HG03558 (cell line): ENCODE measurements at regions not wholly inside any gene's neighbourhood (a gene's known extent, or its start where the extent isn't known, plus 50 kb on each side); places are given as distances from the start of the nearest gene placed in this dataset.

Experiments used
- ATAC-seq: cut with Tn5 transposase; IDR thresholded peaks from one replicate; pipeline ENCODE4 v1.9.1; 2021; ENCODE audit warnings: moderate number of reproducible peaks; ENCODE audit not compliant: unreplicated experiment; ENCODE audit errors: extremely low read depth

DNA sequence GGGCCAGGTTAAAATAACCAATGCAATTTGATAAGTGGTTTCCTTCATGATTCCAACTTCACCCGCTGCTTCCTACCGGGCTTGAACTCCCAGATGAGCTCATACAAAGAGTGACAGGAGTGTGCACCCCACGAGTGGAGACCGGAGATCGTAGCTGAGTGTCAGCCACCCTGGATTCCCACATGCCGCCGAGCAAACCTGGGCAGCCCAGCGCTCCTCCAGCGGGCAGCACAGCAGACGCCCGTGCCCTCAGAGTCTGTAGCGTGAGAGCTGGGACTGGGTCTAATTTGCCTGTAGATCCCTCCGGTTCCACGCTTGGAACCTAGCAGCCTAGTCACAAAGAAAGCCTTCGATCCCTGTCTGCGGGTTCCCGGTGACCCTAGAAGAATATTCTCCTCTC lies 476.1 kb upstream of the MGMT start:
- ATAC-seq, result no peak

GRCh38 chr10:128992770-128993169 lies 474.3 kb upstream of the MGMT start:
- no peak for ATAC-seq

DNA sequence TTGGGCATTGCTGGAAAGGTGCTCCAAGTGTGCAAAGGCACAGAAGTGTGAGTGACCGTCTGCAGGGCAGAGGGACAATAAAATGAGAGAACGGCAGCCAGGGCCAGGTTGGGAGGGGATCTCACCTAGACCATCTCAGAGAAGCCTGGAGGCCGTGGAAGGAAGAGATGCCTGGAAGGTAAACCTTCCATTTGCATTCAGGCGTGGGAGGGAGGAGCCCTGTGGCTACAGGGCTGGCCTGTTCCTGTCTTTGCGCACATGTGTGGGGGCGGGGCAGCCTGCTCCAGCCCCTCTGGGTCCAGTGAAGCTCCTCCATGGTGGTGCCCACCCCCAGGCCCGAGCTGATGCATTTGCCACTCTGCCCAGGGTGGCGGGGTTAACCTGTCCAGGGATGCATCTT lies 473.6 kb upstream of the MGMT start:
- ATAC-seq, result no peak

DNA sequence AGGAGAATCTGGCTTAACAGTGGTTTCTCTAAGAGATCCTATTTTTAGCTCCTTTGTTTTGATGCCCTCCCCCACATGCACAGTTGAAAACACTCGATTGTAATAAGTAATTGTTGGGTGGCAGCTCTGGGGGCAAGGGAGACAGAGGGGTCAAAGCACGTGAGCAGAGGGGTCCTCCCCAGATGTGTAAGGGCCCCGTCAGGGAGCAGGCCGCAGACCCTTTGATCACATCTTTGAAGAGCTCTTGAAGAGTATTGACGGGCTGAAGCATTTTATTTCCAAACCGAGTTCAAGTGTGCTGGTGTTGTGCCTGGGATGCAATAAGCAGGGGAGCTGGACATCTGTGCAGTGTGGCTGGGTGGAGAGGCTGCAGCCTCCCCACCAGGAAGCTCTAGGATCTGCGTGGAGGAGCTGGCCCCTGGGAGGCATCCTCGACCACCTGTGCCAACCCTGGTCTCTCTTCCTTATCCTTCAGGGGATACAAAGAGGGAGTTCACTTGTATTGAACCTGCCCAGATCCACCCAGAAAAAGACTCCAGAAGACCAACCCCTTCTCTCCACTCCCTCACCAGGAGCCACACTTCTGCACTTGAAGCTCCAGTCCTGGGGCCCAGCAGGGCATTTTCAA lies 473.0 kb upstream of the MGMT start:
- no peak for ATAC-seq

GRCh38 chr10:128994598-128995143 lies 472.4 kb upstream of the MGMT start:
- no peak for ATAC-seq

GRCh38 chr10:128995676-128996075 lies 471.4 kb upstream of the MGMT start:
- no peak for ATAC-seq

- no peak for ATAC-seq
These were observed 470.9 kb upstream of the MGMT start for GRCh38 chr10:128996092-128996491.

DNA sequence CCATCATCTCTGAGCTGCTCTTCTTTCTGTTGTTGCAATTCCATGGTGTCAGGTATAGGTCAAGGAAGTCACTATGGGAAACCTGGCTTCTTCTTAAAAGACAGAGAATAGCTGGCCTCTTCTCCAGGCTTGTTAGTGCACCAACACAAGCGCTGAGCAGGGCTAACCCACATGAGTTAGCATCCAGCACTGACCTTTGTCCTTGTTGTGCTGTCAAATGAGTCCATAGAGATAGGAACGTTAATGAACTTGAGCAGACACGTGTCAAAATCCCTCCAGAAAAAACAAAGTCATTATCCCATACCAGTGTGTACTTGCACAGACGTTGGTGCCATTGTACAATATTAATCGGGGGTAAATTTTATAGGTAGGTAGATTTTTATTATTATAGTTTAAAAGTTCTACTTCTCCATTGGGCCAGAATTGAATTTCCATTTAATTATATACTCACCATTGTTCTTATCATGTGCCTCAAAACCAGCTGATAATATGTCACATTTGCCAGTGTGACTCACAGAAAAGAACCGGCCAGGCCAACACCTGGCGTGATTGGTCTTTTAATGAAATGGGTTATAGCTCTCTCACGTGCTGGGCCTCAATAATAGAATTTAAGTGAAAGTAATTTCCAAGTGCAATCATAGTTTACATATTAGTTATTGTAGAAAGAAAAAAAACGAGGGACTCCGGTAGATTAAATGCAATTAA lies 468.8 kb upstream of the MGMT start:
- no peak for ATAC-seq

DNA sequence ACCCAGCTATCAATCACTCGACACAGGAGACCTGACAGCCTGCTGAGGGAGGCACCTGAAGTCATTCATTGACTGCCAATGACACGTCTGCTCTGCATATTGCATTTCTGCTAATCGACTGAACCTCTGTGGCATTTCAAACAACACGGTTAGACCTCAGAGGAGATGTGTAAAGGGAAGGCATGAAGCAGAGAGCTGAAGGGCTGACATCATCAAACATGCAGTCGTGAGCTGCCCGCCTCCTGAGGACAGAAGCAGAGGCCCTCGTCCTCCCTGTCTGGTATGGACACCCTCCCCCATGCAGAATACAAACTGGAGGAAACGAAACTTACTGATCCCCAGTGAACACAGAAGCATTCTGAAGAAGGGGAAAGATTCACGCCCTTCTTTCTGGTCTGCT lies 462.6 kb upstream of the MGMT start:
- ATAC-seq, result no peak

GRCh38 chr10:129005080-129005479 lies 462.0 kb upstream of the MGMT start:
- no peak for ATAC-seq

GRCh38 chr10:129005804-129006203 lies 461.2 kb upstream of the MGMT start:
- ATAC-seq, result no peak

- no peak for ATAC-seq
These were observed 448.5 kb upstream of the MGMT start for GRCh38 chr10:129018511-129018910.

DNA sequence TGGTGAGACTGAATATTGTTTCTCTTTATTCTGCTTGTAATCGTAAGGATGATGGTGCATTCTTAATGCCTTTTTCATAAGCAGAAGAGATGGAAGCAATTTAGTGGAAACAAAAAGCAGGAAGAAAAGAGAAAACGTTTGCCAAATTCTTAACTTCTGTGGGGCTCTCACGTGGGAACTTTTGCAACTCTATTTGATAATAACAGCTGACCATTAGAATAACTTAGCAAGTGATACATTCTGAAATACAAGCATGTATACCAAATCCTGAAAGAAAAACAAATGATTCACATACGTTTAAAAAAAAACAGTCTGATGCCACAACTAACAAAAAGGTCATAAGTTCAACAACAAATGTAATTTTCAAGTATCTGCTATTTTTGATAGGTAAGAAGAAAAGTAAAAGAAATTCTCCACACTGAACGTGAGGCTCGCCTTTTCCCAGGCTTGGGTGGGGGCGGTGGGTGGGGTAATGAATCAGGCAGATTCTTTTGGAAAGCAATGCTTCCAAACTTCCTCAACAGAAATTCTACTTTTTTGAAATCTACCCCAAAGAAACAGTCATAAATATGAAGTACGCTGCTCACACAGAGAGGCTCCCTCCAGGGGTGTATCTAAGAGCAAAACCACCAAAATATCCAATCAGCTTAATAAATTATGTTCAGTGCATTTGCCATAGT lies 446.2 kb upstream of the MGMT start:
- no peak for ATAC-seq

GRCh38 chr10:129021594-129022304 lies 445.3 kb upstream of the MGMT start:
- no peak for ATAC-seq

- ATAC-seq, result no peak
These were observed 444.0 kb upstream of the MGMT start for GRCh38 chr10:129023082-129023481.

- ATAC-seq, result no peak
These were observed 443.0 kb upstream of the MGMT start for GRCh38 chr10:129024046-129024445.

DNA sequence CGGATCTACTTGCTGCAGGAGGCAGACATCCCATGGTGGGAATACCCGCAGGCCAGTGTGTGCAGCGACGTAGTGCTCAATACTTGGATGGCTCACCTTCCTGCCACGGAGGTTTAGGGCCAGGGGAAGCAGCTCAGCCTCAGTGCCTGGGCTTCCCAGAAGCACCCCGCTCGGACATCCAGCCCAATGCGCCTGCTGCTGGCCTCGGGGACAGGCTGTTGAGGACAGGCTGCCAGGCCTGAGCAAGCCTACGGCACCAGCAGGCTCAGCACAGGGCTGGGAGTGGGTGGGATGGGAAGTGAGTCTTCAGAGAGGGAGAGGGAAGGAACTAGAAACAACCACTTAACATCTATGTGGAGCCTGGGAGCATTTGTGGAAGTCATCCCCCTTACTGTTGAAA lies 441.3 kb upstream of the MGMT start:
- no peak for ATAC-seq

GRCh38 chr10:129027906-129028305 lies 439.1 kb upstream of the MGMT start:
- ATAC-seq, result no peak

DNA sequence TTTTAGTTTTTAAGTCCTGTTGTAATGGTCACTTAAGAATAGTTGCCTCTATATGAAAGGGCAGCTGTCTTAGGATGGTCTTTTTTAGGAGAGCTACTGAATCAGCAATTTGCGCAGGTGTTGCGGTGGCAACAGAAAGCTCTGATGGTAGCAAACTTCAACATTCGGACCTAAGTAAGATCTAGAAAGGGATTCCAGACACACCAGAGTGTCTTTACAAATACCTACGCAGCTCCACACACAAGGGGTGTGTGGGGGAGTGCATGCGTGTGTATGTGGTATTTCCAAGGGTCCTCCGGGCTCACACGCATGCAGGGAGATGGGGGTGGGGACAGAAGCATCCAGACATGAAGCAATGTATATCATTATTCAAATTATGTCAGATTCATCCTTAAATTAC lies 438.6 kb upstream of the MGMT start:
- ATAC-seq, result no peak

DNA sequence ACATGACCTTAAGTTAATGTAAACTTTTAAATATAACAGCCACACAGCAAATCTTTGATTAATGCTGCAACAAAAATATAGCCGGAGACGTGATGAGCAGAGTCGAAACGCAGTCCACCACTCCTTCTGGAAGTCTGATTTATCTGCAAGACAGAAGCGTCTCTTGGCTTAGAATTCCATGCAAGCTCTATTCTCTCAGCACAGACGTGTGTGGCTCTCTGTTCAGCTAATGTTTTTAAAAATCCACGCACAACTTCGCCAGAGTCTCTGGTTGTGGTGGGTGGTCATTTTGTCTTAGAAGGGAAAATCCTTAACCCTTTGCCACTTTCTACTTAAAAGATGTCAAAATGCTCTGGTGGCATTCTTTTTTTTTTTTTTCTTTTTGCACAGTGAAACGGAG lies 438.0 kb upstream of the MGMT start:
- ATAC-seq, result no peak
